GM04503 (cell line): ENCODE measurements at regions not wholly inside any gene's neighbourhood (a gene's known extent, or its start where the extent isn't known, plus 50 kb on each side); places are given as distances from the start of the nearest gene placed in this dataset.

Experiments used
- DNase-seq: peaks from one replicate; pipeline ENCODE4 v3.0.0-alpha.2; 2012; ENCODE audit warnings: low read depth

- no peak for DNase-seq
Measured at GRCh38 chr18:77573571-77573970, 323.9 kb downstream of the GALR1 start.

GRCh38 chr18:77590943-77591515 is 341.4 kb downstream of the GALR1 start:
- DNase-seq = no peak

DNA sequence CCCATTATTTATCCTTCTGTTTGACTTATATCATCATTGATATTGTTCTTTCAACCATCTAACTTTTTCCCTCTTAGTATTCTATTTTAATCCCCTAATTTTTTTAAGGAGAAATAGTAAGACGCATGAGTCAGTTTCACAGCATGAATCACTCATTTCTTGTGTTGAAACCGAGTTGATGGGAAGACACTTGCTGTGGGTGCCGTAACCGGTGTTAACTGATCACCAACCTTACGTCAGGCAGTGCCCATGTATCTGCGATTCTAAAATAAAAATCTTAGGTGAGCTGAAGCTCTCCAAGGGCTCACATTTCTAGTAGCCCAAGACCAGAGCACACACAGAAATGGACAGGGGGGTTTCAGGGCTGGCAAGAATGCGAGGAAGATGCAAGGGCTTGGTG is 348.1 kb downstream of the GALR1 start:
- DNase-seq = no peak

DNA sequence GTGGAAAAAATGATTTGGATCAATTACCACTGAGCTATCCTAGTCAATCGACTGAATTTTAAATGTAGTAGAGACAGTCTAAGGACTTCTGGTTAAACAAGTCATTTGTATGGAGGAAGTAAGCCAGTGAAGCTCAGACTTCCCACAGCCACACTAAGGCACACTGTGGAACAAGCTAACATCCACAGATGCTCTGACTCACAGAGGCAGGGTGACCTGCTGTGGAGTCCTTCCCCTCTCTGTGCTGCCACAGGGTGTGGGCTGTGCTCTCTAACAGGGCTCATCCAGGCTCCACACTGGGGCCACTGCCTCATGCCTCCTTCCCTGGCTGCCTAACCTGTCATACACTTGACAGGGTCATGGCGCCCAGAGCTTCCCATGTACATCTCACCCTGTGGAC is 351.0 kb downstream of the GALR1 start:
- no peak for DNase-seq

GRCh38 chr18:77601567-77601966 is 351.9 kb downstream of the GALR1 start:
- no peak for DNase-seq

- DNase-seq = no peak
Measured at GRCh38 chr18:77607087-77607486, 357.4 kb downstream of the GALR1 start.

DNA sequence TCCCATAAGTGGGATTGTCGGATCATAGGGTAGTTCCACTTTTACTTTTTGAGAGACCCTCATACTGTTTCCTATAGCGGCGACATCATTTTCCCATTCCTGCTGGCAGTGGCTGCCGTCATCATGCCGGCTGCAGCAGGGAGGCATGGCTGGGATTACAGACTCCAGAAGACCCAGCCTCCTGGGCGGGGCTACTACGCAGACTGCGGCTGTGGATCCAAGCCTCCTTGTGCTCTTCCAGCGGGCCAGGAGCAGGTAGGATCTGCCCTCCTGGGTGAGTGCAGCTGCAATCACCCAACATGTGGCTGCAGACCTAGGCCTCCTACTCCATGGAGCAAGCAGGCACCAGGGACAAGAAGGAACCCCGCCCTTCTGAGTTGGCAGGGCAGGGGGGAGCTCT is 359.2 kb downstream of the GALR1 start:
- DNase-seq = no peak

- DNase-seq = no peak
Measured at GRCh38 chr18:77617694-77618093, 368.0 kb downstream of the GALR1 start.

DNA sequence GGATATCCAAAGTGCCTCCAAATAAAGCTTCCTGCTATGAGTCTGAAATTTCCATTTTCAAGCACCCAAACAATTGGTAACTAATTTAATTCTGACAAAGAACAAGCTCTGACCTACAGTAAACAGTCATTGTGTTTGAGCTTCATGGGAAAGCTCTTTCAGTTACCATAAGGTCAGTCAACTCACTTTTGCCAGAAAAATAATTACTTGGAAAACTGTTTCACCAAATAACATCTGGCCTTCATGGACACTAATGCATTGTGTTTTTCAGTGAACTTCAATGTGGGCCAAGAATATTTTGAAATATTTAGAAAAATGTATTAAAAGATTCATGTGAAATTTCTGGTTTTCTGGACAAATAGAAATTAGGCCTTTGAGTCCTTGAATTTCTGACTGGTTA is 369.9 kb downstream of the GALR1 start:
- no peak for DNase-seq

GRCh38 chr18:77622009-77622692 is 372.5 kb downstream of the GALR1 start:
- no peak for DNase-seq

DNA sequence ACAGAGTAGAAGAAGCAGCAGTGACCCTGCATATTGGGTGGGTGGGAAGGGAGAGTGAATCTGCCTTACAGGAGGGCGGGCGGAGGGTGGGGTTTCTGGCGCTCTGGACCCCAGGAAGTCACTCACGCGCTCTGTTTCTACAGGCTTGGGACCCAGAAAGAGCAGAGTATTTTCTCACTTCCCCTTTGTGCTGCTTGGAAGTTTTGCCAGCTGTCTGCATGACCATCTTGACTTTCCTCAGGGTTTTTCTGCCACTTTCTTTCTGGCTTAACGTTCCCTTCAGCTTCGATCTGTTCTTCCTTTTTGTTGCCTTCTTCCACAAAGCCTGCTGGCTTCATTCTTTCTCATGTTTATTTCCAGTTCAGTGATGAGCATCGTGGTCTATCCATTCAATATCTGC is 383.1 kb downstream of the GALR1 start:
- no peak for DNase-seq

DNA sequence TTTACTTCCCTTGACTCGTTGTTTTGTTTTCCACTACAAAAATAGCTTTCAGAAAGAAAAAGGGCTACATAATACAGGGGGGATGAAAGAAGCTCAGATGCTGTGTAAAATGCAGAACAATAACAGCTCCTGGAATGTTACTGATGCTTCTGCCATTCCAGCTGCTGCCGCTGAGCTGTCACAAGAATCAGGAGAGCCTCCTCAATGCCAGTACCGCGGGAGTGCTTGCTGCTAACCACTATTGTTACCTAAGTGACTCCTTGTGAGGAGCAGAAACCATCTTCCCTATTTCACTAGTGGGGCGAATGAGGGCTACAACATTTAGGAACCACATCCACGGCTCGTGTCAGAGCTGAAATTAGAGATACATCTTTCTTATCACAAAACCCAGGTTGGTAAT is 384.8 kb downstream of the GALR1 start:
- no peak for DNase-seq

DNA sequence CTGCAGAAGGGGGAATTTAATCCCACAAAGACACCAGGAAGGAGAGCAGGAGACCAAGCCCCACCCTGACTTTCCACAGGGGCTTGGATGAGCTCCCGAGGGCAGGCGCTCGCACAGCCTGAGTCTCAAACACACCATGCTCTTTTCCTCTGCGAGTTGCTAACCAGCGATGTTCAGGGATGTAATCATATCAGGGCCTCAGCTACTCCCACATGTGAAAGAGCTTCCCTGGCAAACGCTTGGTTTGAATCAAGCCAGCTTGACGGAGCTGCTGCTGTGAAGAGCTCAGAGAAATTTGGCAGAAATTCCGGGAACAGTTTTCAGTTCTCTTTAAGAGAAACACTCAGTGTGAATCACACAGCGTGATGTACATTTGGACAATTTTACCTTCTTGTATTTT is 385.8 kb downstream of the GALR1 start:
- no peak for DNase-seq

DNA sequence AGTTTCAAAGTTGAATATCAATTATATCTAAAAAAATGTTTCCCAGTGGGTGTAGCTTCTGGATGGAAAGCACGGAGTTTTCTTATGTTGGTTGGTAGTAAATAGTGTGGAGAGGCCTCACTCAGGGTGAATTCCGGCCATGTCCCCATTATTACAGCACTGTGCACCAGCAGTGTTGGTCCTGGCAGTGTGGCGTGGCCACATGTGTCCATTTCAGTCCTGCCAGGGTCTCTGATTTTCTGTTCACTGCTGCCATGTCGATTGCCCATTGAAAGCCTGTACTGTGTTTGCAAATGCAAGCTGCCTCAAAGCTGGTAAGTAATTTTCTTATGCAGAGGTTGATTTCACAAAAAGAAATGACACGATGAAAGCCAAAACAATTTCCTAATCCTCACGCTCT is 386.2 kb downstream of the GALR1 start:
- DNase-seq = no peak

GRCh38 chr18:77645170-77645872 is 395.7 kb downstream of the GALR1 start:
- DNase-seq = no peak

DNA sequence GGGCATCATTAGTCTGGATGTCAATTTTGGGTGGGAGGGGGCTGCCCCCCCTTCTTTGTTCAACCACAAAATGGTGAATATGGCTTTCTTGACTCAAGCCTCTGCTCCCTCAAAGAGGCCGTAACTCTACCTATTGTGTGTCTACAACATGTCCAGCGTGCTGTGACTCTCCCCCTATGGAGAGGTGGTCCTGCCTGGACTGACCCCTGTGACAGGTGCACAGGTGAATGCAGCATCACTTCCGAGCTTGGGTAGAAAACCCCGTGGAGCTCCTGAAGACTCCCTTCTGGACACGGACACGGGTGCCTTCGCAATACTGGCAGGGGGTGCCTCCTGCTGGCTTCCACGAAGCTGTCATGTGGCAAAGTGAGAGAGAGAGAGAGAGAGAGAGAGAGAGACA is 397.8 kb downstream of the GALR1 start:
- DNase-seq = no peak

- DNase-seq = no peak
Measured at GRCh38 chr18:77648411-77648810, 398.8 kb downstream of the GALR1 start.

DNA sequence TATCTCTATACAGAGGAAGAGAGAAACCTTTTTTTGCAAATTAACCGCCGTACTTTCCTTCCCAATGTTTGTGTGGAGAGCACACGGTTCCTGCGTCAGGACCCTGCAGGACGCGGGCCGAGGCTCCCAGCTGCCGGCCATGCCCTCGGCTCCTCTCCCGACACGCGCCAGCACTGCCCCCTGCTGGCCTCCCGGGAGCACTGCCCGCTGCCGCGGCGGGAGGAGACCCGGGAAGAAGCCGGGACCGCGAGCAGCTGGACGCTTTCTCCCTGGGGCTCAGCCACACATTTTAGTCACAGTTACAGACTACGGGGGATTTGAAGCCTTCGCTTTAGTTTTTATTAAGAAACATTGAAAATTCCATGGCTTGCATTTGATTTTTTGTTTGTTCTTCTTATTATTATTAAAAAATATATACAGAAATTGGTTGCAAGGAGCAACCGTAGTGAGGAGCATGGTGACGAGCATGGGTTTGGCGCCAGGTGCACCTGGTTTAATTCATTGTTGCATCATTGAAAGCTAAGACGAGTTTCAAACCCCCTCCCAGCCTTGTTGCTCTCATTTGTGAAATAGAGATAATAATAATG is 401.2 kb downstream of the GALR1 start:
- DNase-seq = no peak

DNA sequence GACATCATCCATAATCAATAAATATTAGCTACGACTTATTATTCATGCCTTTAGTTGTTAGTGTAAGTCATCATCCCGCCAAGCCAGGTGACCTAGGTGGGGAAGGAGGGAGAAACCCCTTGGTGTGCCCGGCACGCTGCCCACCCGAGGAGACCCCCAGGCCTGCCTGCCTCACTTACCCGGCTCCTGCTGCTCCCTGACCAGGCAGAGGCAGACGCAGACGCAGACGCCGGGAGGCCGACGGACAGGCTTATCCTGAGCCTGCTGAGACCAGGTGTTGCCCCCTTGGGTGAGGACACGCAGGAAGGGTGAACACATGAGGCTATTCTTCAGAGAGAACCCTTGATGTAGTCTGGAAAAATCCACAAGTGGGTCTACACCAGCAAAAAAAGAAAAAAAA is 401.8 kb downstream of the GALR1 start:
- no peak for DNase-seq

GRCh38 chr18:77653792-77654191 is 404.1 kb downstream of the GALR1 start:
- no peak for DNase-seq

GRCh38 chr18:77654302-77654701 is 404.7 kb downstream of the GALR1 start:
- no peak for DNase-seq

GRCh38 chr18:77657651-77658298 is 408.1 kb downstream of the GALR1 start:
- DNase-seq = no peak

- no peak for DNase-seq
Measured at GRCh38 chr18:77658299-77658662, 408.6 kb downstream of the GALR1 start.
